ENCODE measurements at regions not wholly inside any gene's neighbourhood (a gene's known extent, or its start where the extent isn't known, plus 50 kb on each side); places are given as distances from the start of the nearest gene placed in this dataset.

- no peaks in the 10 kb centered on the region for H3K9me2 ChIP-seq (ENCODE audit: insufficient read depth, low read length)
- H3K79me2 ChIP-seq (ENCODE audit: insufficient read depth, low read depth, low read length), result no peaks in the 10 kb centered on the region
- BruUV-seq (replicated peaks), result no TSS peak
- H2AFZ ChIP-seq (ENCODE audit: low read length), result no peak overlapping the region
- H3K4me2 ChIP-seq (ENCODE audit: low read length), result no peak overlapping the region
- no peaks in the 10 kb centered on the region for H3K9me3 ChIP-seq (ENCODE audit: low read length)
- CTCF ChIA-PET (ENCODE audit: unreplicated experiment), result no interaction called here
- H3K4me1 ChIP-seq (ENCODE audit: insufficient read depth, low read length, poor library complexity, severe bottlenecking), result no peaks in the 10 kb centered on the region
- no peak overlapping the region for H3K27ac ChIP-seq (ENCODE audit: low read depth, low read length, poor library complexity, severe bottlenecking)
- no peaks in the 10 kb centered on the region for H3K36me3 ChIP-seq (ENCODE audit: insufficient read depth, low read length)
- TF ChIP-seq, protein P1, sequence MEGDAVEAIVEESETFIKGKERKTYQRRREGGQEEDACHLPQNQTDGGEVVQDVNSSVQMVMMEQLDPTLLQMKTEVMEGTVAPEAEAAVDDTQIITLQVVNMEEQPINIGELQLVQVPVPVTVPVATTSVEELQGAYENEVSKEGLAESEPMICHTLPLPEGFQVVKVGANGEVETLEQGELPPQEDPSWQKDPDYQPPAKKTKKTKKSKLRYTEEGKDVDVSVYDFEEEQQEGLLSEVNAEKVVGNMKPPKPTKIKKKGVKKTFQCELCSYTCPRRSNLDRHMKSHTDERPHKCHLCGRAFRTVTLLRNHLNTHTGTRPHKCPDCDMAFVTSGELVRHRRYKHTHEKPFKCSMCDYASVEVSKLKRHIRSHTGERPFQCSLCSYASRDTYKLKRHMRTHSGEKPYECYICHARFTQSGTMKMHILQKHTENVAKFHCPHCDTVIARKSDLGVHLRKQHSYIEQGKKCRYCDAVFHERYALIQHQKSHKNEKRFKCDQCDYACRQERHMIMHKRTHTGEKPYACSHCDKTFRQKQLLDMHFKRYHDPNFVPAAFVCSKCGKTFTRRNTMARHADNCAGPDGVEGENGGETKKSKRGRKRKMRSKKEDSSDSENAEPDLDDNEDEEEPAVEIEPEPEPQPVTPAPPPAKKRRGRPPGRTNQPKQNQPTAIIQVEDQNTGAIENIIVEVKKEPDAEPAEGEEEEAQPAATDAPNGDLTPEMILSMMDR (conservative IDR thresholded peaks at IDR 0.05; ENCODE audit: low read length), result no peak
- TF ChIP-seq EZH2phosphoT487 (IDR thresholded peaks at IDR 0.05; ENCODE audit: borderline replicate concordance, low read depth, low read length), result no peak
- intact Hi-C loops (cut with micrococcal nuclease; ENCODE audit: unreplicated experiment), result no loop called here
- H3K4me3 ChIP-seq (ENCODE audit: low read depth, low read length, poor library complexity, severe bottlenecking), result no peak overlapping the region
- POLR2A ChIA-PET, result no interaction called here
- H4K20me1 ChIP-seq (ENCODE audit: insufficient read depth, low read length), result no peaks in the 10 kb centered on the region
- DNase-seq (ENCODE audit: low spot score), result no peak
Measured at GRCh38 chr16:8320131-8320530, 270.2 kb downstream of the TMEM114 start.

GRCh38 chr16:8310816-8311215 is 279.5 kb downstream of the TMEM114 start:
- Histone ChIP-seq H3K79me2 (ENCODE audit: insufficient read depth, low read depth, low read length) (no peaks in the 10 kb centered on the region), H3K9me2 (ENCODE audit: insufficient read depth, low read length) (no peaks in the 10 kb centered on the region), H3K4me3 (ENCODE audit: low read depth, low read length, poor library complexity, severe bottlenecking) (no peak overlapping the region), H4K20me1 (ENCODE audit: insufficient read depth, low read length) (no peaks in the 10 kb centered on the region), H3K9me3 (ENCODE audit: low read length) (no peaks in the 10 kb centered on the region), H3K4me1 (ENCODE audit: insufficient read depth, low read length, poor library complexity, severe bottlenecking) (no peaks in the 10 kb centered on the region), H3K27ac (ENCODE audit: low read depth, low read length, poor library complexity, severe bottlenecking) (no peak overlapping the region), H2AFZ (ENCODE audit: low read length) (no peak overlapping the region), H3K36me3 (ENCODE audit: insufficient read depth, low read length) (no peaks in the 10 kb centered on the region), H3K4me2 (ENCODE audit: low read length) (no peak overlapping the region)
- no TSS peak for BruUV-seq (replicated peaks)
- intact Hi-C loops (cut with micrococcal nuclease; ENCODE audit: unreplicated experiment), result no loop called here
- TF ChIP-seq, protein P1 (conservative IDR thresholded peaks at IDR 0.05; ENCODE audit: low read length), result no peak
- TF ChIP-seq EZH2phosphoT487 (IDR thresholded peaks at IDR 0.05; ENCODE audit: borderline replicate concordance, low read depth, low read length), result no peak
- CTCF ChIA-PET (ENCODE audit: unreplicated experiment), result no interaction called here
- POLR2A ChIA-PET, result no interaction called here
- DNase-seq (ENCODE audit: low spot score), result no peak

DNA sequence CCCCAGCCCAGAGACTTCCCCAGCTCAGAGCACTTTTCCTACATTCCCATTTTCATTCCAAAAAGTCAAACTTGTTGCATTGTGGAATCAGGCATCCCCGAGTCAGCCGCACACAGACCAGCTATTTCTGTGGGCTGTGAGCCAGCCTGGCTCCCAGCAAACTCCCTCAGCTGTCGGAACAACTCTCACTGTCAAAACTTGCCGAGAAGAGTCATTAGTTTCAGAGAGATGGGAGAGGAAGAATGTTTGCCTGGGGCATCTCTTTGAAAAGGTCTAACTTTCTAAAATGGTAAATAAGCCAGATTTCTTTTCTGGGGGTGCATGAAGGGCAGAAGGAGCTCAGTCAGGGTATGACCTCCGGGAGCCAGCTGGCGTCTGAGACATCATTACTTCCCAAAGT is 280.0 kb downstream of the TMEM114 start:
- ChIA-PET POLR2A (no interaction called here), CTCF (ENCODE audit: unreplicated experiment) (no interaction called here)
- H3K4me3 ChIP-seq (ENCODE audit: low read depth, low read length, poor library complexity, severe bottlenecking), result no peak overlapping the region
- no peaks in the 10 kb centered on the region for H3K36me3 ChIP-seq (ENCODE audit: insufficient read depth, low read length)
- H3K9me2 ChIP-seq (ENCODE audit: insufficient read depth, low read length), result no peaks in the 10 kb centered on the region
- no peak for DNase-seq (ENCODE audit: low spot score)
- intact Hi-C loops (cut with micrococcal nuclease; ENCODE audit: unreplicated experiment), result no loop called here
- H2AFZ ChIP-seq (ENCODE audit: low read length), result no peak overlapping the region
- no TSS peak for BruUV-seq (replicated peaks)
- no peaks in the 10 kb centered on the region for H3K4me1 ChIP-seq (ENCODE audit: insufficient read depth, low read length, poor library complexity, severe bottlenecking)
- H3K79me2 ChIP-seq (ENCODE audit: insufficient read depth, low read depth, low read length), result no peaks in the 10 kb centered on the region
- no peaks in the 10 kb centered on the region for H3K9me3 ChIP-seq (ENCODE audit: low read length)
- H4K20me1 ChIP-seq (ENCODE audit: insufficient read depth, low read length), result no peaks in the 10 kb centered on the region
- no peak overlapping the region for H3K4me2 ChIP-seq (ENCODE audit: low read length)
- TF ChIP-seq, protein P1 (conservative IDR thresholded peaks at IDR 0.05; ENCODE audit: low read length), result no peak
- no peak for TF ChIP-seq EZH2phosphoT487 (IDR thresholded peaks at IDR 0.05; ENCODE audit: borderline replicate concordance, low read depth, low read length)
- no peak overlapping the region for H3K27ac ChIP-seq (ENCODE audit: low read depth, low read length, poor library complexity, severe bottlenecking)

All from OCI-LY7 (cell line).